ENCODE measurements at regions not wholly inside any gene's neighbourhood (a gene's known extent, or its start where the extent isn't known, plus 50 kb on each side); places are given as distances from the start of the nearest gene placed in this dataset.
"Not testable (repeated sequence)": the region's sequence is repeated elsewhere in the genome, so short reads cannot be mapped to it uniquely, and the experiment has no call there.

DNA sequence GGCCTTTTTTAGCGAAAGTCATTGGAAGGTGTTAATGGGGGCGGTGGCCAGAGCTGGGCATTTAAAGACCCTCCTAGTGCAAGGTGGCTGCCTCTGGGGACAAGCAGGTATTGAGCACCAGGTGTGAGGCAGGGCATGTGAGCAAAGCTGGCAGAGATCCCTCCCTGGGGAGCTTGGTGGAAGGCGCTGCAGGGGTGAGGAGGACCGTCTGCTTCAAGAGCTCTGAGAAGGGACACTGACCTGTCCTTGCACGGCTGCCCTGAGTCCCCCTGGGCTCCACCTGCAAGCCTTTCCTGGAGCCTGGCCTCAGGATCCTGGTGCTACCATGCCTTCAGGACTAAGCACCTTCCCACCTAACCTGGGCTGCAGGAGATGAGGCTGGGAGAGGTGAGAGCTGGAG is 127.0 kb upstream of the CIBAR2 start:
- DNase-seq (ENCODE audit: low read depth in 3 of 3): no peak

DNA sequence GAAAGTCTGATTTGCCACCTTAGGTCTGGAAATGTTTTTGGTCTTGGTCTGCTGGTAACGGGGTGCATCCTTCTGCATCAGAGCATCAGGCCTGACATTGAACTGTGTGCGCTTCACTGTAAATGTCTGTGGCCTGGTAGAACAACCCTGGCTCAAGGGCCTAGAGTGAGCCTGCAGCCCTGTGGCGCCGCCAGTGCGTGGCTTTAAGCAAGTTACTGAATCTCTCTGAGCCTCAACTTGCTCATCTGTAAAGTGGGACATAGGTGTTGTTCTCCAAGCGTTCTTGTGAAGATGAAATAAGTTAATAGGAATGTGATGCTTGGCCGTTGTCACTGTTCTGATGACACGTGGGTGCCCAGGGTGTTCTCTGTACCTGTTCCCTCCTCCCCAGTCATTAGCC is 127.6 kb upstream of the CIBAR2 start:
- DNase-seq (ENCODE audit: low read depth in 3 of 3): no peak

DNA sequence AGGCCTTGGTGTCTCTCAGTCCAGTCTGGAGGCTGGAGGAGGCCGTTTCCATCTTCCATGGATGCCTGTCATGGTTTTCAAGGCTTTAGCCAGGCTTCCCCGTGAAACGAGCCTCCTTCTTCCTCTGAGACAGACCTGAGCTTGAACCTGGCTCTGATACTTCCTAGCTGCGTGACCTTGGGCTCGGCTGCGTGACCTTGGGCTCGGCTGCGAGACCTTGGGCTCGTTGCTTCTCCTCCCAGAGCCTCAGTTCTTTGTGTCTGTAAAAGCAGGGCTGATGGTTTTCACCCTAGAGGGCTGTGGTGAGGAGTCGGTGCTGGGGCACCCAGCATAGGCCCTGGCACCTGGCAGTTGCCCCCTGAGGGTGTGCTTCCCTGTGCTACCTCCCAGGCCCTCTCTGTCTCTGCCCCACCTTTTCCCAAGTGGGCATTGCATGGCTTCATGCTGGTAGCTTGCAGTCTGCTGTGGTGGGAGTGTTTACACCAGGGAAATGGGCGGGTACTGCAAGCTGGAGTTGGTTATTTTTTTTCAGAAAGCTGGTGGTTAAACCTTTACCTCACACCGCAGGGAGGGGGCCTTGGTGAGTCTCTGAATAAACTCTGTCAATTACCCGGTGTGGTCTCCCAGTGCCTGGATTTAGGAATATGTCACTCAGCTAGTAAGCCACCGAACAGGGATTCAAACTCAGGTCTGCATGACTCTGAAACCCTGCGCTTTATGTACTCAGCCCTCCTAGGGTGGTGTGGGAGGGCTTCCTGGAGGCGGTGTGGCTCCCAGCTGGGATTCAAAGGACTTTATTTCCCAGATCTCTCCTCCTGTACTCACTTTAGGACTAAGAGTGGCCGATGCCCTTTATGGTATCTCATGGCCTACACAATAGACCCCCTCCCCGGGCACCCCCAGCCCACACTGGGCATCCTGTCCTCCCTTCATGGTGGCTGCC is 129.0 kb upstream of the CIBAR2 start:
- DNase-seq (ENCODE audit: low read depth in 3 of 3): no peak

DNA sequence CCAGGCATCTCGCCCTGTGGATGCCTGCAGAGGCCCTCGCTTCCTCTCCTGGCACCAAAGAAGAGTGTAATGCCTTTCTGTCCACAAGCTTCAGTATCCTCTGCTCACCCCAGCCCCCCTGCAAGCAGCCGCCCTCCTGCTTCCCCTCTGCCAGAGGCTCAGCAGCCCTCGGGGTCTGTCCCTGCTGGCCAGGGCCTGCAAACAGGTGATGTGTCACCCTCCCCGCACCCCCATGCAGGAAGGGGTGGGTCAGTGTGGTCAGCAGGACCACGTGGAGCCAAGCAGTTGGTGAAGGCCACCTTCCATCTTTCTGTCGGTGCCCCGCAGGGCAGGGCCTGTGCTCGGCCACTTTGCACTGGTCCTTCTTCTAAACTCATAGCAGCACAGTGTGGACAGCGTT is 129.9 kb upstream of the CIBAR2 start:
- DNase-seq (ENCODE audit: low read depth in 3 of 3): no peak

DNA sequence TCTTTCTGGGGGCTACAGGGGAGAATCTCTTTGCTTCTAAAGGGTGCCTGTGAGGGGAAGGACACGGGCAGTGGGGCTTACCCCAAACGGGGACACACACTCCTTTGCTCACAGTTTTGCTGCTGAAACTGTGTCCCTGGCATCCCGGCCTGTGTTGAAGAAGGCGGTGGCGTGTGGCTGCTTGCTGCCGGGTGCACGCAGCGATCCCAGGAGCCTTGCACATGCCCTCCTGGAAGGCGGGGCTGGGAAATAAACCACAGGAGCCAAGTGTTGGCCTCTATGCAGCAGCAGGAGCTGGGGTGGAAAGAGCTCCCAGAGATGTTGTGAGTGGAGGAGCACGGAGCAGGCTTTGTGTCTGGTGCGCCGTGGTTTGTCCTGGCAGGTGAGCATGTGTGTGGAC is 131.0 kb upstream of the CIBAR2 start:
- DNase-seq (ENCODE audit: low read depth in 3 of 3): no peak

DNA sequence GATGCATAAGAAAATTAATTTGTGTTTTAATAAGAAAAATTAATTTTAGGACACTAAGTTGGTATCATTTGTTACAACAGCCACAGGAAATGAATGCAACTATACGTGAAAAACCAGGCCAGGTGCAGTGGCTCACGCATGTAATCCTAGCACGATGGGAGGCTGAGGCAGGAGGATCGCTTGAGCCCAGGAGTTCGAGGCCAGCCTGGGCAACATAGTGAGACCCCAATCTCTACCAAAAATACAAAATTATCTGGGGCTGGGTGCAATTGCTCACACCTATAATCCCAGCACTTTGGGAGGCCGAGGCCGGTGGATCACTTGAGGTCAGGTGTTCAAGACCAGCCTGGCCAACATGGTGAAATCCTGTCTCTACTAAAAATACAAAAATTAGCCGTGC is 132.2 kb upstream of the CIBAR2 start:
- not testable (repeated sequence) for DNase-seq (ENCODE audit: low read depth in 3 of 3)

DNA sequence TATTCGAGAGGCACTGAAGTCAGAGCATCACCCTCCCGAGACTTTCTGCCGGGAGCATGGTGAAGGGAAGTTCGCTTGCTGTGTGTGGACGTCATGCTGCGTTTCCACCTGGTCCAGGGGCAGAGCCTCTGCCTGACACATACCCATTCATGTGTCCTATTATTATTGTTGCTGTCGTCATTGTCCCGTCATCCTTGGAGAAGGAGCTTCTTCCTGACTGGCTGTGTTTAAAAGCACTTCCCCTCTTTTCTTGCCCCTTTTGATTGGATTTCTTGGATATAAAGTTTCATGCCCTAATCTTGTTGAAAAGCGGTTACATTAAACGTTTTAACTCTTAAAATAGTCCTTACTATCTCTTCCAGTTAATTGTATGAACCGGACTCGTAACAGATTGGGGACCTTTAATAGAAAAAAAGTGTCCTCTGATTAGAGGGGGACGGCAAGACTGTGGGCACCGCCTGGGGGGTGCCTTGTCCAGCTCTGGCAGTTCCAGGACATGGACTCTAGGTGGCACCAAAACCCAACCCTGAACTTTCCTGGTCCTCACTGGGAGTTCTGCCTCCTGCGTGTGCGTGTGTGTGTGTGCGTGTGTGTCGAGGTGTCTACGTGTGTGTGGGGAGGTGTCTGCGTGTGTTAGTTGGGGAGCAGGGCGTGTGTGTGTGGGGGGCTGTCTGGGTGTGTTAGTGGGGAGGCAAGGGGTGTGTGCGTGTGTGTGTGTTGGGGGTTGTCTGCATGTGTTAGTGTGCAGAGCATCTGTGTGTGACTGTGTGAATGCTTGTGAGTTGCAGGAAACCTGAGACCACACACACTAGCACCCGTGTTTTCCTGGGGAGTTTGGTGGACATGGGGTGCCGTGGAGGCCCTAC is 133.3 kb upstream of the CIBAR2 start:
- DNase-seq (ENCODE audit: low read depth in 3 of 3): peak; percentile 10 to 17 (median 14)

DNA sequence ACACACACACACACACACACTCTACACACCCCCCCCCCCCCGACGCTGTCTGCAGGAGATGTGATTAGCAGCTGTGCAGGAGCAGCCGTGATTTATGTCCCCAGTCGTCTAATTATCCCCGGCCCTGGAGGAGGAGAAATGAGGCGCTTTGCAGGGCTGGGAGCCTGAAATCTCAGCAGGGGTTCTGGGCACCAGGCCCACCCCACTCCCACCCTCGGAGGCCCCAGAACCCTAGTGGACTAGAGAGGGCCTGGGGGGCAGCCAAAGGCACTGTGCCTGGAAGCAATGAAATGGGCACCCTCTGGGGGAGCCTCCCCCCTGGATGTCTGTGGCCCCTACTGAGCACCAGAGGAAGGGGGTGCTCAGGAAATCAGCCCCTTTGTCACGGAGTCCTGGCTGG is 134.2 kb upstream of the CIBAR2 start:
- no peak for DNase-seq (ENCODE audit: low read depth in 3 of 3)

DNA sequence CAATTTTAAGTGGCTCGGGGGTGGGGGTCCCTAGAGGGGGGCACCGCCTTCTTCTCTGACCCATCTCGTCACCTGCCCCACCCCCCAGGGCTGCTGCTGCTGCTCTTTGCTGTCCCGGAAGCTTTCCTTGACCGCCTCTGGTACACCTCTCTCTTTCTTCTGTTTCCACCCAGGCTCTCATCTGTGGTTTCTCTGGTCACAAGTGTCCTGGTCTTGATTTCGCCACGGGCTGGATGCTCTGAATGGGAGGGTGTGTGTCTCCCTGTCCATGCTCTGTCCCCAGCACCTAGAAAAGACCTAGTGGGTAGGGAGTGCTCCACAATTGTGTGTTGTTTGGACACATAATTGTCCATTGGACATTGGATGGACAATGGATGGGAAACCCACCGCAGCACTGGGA is 134.7 kb upstream of the CIBAR2 start:
- no peak for DNase-seq (ENCODE audit: low read depth in 3 of 3)

DNA sequence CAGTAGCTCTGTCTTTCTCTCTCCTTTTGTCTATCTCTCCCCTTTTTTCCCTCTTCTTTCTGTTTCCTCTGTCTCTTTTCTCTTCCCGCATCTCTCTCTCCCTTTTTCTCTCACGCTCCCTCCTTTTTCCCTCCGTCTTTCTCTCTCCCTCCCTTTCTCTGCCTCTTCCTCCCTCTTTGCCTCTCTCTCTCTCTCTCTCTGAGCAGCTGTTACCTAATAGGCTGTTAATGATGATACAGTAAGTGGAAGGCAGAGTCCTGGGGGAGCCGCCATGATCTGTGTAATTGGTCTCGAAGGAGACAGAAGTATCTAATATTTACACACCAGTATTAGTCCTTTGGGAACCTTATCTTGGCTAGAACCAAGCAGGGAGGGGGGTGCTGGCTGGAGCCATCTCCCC is 136.1 kb upstream of the CIBAR2 start:
- DNase-seq (ENCODE audit: low read depth in 3 of 3): no peak

DNA sequence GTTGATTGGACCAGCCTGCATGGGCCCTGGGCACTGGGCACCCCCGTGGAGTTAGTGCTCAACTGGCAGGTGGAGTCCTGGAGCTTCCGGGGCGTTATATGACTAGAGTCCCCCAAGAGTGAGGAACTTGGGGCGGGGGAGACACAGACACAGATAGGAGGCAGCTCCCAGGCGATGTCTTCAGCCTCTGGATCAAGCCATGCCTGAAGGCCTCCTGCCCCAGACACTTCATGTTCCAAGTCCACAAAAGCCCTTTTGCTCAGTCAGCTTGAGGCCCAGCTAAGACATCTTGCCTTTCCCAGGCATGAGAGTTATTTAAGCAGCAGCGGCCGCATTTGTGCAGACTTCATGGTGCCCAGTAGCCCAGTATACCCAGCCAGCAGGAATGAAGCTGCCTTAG is 136.6 kb upstream of the CIBAR2 start:
- DNase-seq (ENCODE audit: low read depth in 3 of 3): no peak

DNA sequence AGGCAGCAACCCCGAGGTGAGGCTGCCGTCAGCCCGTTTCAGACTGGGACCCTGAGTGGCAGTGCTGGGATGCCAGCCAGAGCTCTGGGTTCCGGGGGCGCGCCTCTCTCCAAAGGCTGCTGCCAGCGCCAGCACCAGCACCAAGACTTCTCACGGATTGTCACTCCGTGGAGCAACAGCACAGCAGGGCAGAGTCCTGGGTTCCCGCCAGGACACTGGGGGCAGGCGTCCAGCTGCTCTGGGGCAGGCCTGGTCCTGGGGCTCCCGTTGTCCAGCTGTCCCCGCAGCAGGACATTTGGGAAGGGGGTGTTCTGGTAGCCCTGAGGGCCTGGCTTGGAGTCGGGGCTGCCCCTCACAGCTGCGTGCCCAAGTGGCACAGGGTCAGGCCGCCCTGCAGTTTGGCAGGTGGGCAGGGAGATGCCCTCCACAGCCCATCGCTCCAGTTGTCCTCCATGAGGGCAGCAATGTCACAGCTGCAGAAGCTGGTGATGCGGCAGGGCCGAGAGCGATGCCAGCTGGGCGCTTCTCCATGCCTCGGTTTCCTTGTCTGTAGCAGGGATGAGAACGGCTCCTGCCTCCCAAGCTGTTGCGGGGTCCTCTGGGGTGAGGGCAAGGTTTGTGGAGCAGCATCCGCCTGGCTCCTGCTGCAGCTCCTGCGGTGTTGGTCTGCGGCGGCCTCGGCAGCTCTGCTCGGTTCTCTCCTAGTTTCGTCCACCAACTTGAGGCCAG is 137.3 kb upstream of the CIBAR2 start:
- DNase-seq (ENCODE audit: low read depth in 3 of 3): no peak

DNA sequence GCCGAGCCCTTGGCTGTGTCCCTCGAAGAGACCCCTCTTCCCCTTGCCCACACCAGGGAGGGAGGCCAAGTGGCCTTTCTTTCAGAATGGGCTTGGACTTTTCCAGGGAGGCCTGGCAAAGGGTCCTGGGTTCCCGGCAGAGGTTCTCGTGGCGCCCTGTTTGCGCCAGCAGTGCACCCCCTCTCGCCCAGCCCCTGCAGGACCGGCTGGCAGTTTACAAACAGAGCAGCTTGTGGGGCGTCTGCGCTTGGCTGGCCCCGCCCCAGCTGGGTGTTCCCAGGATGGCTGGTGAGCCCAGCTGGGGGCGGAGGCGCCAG is 137.8 kb upstream of the CIBAR2 start:
- no peak for DNase-seq (ENCODE audit: low read depth in 3 of 3)

DNA sequence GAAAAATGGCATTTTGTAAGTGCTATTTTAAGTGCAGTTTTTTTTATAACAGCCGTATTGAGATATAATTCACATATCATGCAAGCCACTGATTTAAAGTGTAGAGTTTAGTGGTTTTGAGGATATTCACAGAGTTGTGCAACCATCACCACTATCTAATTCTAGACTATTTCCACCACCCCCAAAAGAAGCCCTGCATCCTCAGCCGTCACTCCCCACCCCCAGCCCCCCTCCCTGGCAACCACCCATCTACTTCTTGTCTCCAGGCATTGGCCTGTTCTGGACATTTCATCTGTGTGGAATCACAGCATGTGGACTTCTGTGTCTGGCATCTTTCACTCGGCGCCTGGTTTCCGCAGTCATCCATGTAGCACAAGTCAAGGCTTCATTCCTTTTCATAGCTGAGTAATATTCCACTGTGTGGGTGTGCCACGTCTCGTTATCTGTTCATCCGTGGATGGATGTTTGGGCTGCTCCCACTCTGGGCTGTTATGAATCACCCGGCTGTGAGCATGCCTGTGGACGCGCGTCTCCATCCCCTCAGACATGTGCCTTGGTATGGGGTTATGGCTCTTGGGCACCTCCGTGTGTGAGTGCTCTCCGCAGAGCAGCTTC is 138.4 kb upstream of the CIBAR2 start:
- no peak for DNase-seq (ENCODE audit: low read depth in 3 of 3)

DNA sequence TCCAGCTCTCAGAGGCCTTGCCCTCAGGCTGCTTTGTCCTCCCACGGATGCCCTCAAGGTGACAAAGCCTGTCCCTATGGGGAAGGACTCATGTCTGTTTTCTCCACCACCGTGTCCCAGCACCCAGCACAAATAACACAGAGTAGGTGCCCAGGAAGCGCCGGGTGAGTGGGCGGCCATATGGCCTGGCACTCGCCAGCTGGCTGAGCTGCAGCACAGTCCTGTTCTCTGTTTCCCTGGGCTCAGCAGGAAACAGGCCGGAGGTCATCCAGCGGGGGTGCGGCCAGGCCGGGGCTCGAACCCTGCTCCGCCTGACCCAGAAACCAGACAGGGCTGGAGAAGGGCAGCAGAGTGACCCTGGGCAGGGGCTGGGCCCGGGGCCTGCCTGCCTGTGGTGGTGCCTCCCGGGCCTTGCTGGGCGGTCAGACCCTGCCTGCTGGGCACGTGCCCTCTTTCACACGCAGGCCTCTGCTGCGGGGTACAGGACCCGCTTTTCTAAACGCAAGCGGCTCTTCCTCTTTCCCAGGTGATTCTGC is 139.0 kb upstream of the CIBAR2 start:
- DNase-seq (ENCODE audit: low read depth in 3 of 3): no peak

DNA sequence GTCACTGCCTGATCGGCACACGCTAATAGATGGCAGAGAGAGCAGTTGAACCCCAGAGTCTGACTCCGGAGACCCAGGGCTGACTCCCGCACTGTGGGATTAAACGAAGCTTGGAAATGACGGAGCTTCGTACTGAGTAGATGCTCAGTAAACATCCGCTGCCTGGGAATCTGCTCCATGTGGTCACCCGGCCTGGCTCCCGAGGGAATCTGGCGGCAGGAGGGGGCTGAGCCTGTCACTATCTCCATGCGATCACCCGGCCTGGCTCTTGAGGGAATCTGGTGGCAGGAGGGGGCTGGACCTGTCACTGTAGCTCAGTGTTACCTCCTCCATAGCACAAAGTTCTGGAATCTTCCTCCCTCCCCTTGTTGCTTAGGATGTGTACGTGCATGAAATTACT is 139.7 kb upstream of the CIBAR2 start:
- DNase-seq (ENCODE audit: low read depth in 3 of 3): no peak

DNA sequence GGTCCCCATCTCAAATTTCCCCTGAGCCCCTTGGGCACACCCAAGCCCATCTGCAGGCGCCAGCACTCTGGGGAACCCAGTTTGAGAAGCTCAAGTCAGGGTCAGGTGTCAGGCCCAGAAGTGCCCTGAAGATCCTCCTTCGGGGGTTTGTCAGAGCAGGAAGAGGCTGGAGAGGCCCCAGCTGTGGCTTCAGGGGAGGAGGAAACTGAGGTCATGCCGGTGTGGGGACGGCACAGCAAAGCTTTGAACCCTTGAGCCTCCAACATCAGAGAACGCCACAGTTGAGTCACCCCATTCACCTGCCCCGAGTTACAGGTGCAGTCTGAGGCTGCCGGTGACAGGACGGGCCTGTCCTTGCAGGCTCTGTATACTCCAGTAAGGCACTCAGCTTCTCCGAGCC is 140.2 kb upstream of the CIBAR2 start:
- DNase-seq (ENCODE audit: low read depth in 3 of 3): no peak

DNA sequence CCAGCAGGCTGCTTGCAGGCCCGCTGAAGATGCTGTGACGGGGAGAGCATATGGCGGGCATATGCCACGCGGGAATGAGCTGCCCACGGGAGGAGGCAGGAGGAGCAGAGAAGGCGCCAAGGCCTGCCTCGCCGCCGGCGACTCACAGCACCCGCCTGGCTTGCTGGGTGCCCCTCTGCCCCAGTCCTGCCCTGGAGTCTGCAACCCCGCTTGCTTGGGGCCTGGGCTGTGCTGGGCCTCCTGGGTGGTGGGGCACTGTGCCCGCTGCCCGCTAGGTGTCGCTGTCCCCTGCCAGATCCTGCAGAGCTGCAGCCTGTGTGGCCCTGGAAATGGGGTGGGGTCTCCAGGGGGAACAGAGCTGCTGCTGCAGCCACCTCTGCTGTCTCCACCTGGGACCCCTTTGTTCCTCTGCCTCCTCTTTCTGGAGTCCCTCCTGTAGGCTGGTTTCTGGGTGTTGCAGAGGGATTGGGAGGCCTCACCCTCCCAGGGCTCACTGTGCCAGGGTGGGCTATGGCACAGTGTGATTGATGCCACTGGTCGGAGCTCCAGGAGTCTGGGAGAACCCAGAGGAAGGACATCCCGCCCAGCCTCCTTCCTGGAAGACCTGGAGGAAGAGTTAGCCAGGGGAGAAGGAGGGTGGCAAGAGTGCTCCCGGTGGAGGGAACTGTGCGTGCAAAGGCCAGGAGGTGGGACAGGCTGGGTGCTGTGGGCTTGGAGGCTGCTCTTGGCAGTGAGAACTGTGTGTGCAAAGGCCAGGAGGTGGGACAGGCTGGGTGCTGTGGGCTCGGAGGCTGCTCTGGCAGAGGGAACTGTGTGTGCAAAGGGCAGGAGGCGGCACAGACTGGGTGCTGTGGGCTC is 141.0 kb upstream of the CIBAR2 start:
- DNase-seq (ENCODE audit: low read depth in 3 of 3): peak; percentile 37 to 49 (median 38)

DNA sequence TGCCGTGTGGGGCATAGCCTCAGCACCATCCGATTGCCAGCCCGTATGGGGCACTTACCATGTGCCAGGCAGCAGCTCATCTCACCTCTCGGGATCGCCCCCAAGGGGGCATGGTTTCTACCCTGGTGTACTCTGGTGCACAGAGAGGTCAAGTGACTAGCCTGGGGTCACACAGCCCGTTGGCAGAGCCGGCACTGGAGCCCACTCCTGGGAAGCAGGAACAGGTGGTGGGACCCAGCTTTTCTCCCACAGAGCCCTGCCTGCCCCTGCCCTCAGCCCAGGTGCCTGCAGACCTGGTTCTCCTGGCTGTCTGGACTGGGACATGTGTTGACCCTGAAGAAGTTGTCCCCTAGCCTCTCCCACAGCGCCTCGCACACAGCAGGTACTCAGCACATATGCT is 141.8 kb upstream of the CIBAR2 start:
- DNase-seq (ENCODE audit: low read depth in 3 of 3): no peak

DNA sequence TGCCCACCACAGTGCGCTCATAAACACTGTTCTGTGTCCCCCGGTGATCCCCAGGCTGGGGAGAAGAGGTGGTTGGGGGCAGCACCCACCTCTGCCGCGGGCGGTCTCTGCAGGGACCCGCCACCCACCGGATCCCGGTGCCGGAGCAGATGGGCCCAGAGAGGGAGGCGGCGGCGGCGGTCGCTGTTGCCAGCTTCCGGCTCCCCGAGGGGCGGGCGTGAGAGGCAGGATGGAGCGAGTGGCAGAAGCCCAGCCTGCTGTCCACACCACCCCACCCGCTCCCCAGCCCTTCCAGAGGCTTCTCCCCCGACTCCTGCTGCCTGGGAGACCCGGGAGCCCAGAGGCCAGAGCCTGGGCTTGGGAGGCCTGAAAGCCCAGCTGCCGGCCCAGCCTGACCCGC is 142.6 kb upstream of the CIBAR2 start:
- DNase-seq (ENCODE audit: low read depth in 3 of 3): no peak

DNA sequence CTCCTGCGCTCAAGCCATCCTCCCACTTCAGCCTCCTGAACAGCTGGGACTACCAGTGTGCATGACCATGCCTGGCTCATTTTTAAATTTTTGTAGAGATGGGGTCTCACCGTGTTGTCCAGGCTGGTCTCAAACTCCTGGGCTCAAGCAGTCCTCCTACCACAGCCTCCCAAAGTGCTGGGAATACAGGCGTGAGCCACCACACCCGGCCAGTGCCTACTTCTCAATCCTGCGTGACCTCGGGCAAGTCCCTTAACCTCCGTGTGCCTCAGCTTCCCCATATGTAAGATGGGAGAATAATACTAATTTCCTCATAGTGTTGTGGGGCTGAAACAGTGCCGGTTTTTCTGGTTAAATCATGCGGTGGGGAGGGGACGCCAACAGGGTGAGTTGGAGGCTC is 143.5 kb upstream of the CIBAR2 start:
- DNase-seq (ENCODE audit: low read depth in 3 of 3): no peak

Data from stimulated activated CD4-positive, alpha-beta T cell treated with anti-CD3 and anti-CD28 coated beads, TNF-alpha, amount 100 ng/mL, for 4 hours (primary cell).